OCI-LY3 (cell line): ENCODE measurements at regions not wholly inside any gene's neighbourhood (a gene's known extent, or its start where the extent isn't known, plus 50 kb on each side); places are given as distances from the start of the nearest gene placed in this dataset.
A peak's percentile ranks its signal among the peaks of the same experiment; 100 is the strongest.

ENCODE experiments used
- H2AFZ ChIP-seq: fragments of 200-600, 300-600 bp; shearing (Covaris generic); 2 replicates; pipeline ENCODE4 v1.6.0; 2014; ENCODE audit warnings: antibody characterized with exemption, low read depth, low read length
- H3K27ac ChIP-seq: fragments of 200-600, 300-600 bp; sonication (generic); 2 replicates; pipeline ENCODE4 v1.5.1; 2014; ENCODE audit warnings: mild to moderate bottlenecking, low read length, moderate library complexity, mixed read lengths
- H3K27me3 ChIP-seq: fragments of 200-600, 300-600 bp; sonication (generic); 2 replicates; pipeline ENCODE4 v1.6.1; 2014; ENCODE audit warnings: low read depth, low read length, mixed read lengths
- H3K36me3 ChIP-seq: fragments of 200-600, 300-600 bp; sonication (generic); replicated peaks from 2 replicates; pipeline ENCODE3; 2014; ENCODE audit warnings: low read depth, low read length, mixed read lengths
- H3K4me1 ChIP-seq: fragments of 300-600, 200-600 bp; sonication (generic); 2 replicates; pipeline ENCODE4 v1.6.1; 2014; ENCODE audit warnings: low read length, mixed read lengths
- H3K4me2 ChIP-seq: fragments of 200-600, 300-600 bp; sonication (generic); 2 replicates; pipeline ENCODE4 v1.6.1; 2014; ENCODE audit warnings: low read length, mixed read lengths
- H3K4me3 ChIP-seq: fragments of 300-600, 200-600 bp; sonication (generic); 2 replicates; pipeline ENCODE4 v1.5.1; 2014; ENCODE audit warnings: antibody characterized with exemption, mild to moderate bottlenecking, low read length, moderate library complexity
- H3K79me2 ChIP-seq: fragments of 300-600, 200-600 bp; shearing (Covaris generic); 2 replicates; pipeline ENCODE4 v1.6.1; 2014; ENCODE audit warnings: mild to moderate bottlenecking, low read length, mixed read lengths
- H3K9ac ChIP-seq: fragments of 300-600, 200-600 bp; shearing (Covaris generic); 2 replicates; pipeline ENCODE4 v1.6.0; 2014; ENCODE audit warnings: mild to moderate bottlenecking, low read length, moderate library complexity
- H3K9me3 ChIP-seq: fragments of 200-600, 300-600 bp; shearing (Covaris generic); 2 replicates; pipeline ENCODE4 v1.6.1; 2014; ENCODE audit warnings: low read length, mixed read lengths; ENCODE audit not compliant: insufficient read depth
- H4K20me1 ChIP-seq: fragments of 200-600, 300-600 bp; sonication (generic); 2 replicates; pipeline ENCODE4 v1.6.1; 2016; ENCODE audit warnings: low read length, mixed read lengths; ENCODE audit not compliant: insufficient read depth
- CTCF ChIP-seq: fragments of 200-600, 300-600 bp; sonication (generic); IDR thresholded peaks from 2 replicates; pipeline ENCODE4 v1.5.1; 2014; ENCODE audit warnings: antibody characterized with exemption, low read length, low read depth
- EZH2phosphoT487 ChIP-seq: fragments of 200-600 bp; shearing (Covaris generic); IDR thresholded peaks from 2 replicates; pipeline ENCODE4 v1.6.1; 2018; ENCODE audit warnings: antibody characterized with exemption, mixed run types, low read depth

- Histone ChIP-seq H3K27me3 (no peaks in the 10 kb centered on the region), H4K20me1 (no peaks in the 10 kb centered on the region), H3K36me3 (no peaks in the 10 kb centered on the region), H2AFZ (peak overlapping the region; percentile 57; the same call in 1 of the 2 replicates), H3K4me1 (peaks cover 83% of the 10 kb centered on the region), H3K9me3 (no peaks in the 10 kb centered on the region; the same call in 1 of the 2 replicates), H3K9ac (peak overlapping the region; percentile 21; the same call in 1 of the 2 replicates), H3K4me3 (no peak overlapping the region), H3K27ac (no peak overlapping the region), H3K4me2 (peak overlapping the region; percentile 39), H3K79me2 (no peaks in the 10 kb centered on the region)
- TF ChIP-seq EZH2phosphoT487 (no peak), CTCF (no peak)
Measured at GRCh38 chr6:159103396-159104162, 58.8 kb upstream of the TAGAP start.

DNA sequence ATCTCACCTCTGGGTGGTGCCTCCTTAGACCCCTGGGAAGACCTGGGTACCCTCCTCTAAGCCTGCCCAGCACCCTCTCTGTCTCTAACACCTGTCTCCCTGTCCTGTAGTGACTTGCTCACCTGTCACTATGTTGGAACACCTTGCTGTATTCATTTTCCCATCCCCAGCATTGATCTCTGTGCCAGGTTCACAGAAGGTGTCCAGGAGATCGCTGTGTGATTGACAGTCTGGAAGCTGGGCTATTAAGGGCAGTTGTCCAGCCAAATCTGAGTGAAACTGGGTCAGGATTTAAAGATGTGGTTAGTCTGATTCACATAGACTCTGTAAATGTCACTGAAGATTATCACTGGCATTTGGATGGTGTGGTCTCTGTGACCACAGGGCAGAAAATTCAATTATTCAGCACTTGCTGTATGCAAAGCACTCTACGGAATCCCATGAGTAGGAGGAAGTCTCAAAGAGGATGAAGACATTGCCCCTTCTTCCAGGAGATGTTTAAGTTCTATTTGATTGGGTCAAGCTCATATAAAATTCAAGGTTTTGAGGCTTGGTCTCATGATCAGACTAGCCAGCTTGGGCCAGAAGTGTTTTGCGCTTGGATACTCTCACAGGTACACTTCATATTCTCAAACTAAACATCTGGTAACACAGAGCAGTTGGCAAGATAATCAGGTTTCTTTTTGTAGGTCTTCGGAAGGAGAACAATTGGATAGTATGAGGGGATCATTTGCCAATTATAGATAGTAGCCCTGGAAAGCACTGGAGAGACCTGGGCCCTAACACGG lies 57.8 kb upstream of the TAGAP start:
- Histone ChIP-seq H3K27ac (no peak overlapping the region), H2AFZ (no peak overlapping the region), H3K4me1 (peaks cover 83% of the 10 kb centered on the region), H3K36me3 (no peaks in the 10 kb centered on the region), H4K20me1 (no peaks in the 10 kb centered on the region), H3K79me2 (no peaks in the 10 kb centered on the region), H3K4me2 (no peak overlapping the region), H3K9me3 (no peaks in the 10 kb centered on the region; the same call in 1 of the 2 replicates), H3K27me3 (no peaks in the 10 kb centered on the region), H3K9ac (no peak overlapping the region), H3K4me3 (no peak overlapping the region)
- TF ChIP-seq EZH2phosphoT487 (no peak), CTCF (no peak)

- H3K9me3 ChIP-seq = no peaks in the 10 kb centered on the region; the same call in 1 of the 2 replicates
- TF ChIP-seq EZH2phosphoT487 = no peak
- TF ChIP-seq CTCF = no peak
- H2AFZ ChIP-seq = no peak overlapping the region
- H3K27me3 ChIP-seq = no peaks in the 10 kb centered on the region
- peaks cover 84% of the 10 kb centered on the region for H3K4me1 ChIP-seq
- no peak overlapping the region for H3K9ac ChIP-seq
- H3K27ac ChIP-seq = no peak overlapping the region
- H4K20me1 ChIP-seq = no peaks in the 10 kb centered on the region
- no peak overlapping the region for H3K4me3 ChIP-seq
- H3K4me2 ChIP-seq = no peak overlapping the region
- no peaks in the 10 kb centered on the region for H3K36me3 ChIP-seq
- no peaks in the 10 kb centered on the region for H3K79me2 ChIP-seq
Measured at GRCh38 chr6:159101656-159102055, 56.9 kb upstream of the TAGAP start.
